Esophagus muscularis mucosa (tissue), 4 donors: ENCODE measurements at regions not wholly inside any gene's neighbourhood (a gene's known extent, or its start where the extent isn't known, plus 50 kb on each side); places are given as distances from the start of the nearest gene placed in this dataset.
"Not testable (repeated sequence)": the region's sequence is repeated elsewhere in the genome, so short reads cannot be mapped to it uniquely, and the experiment has no call there.

Experiments
- DNase-seq: peaks from one replicate; pipeline ENCODE4 v3.0.0-alpha.2; 2017; ENCODE audit errors: extremely low spot score
- H3K27ac ChIP-seq, 4 donors: fragments of 200-600 bp; sonication (generic); replicated peaks in 1 of 4; 1 replicate in 3 of 4; 2 replicates in 1 of 4; pipeline ENCODE4 v1.5.1; 2016 to 2019; ENCODE audit warnings: mild to moderate bottlenecking in 1 of 4
- H3K27me3 ChIP-seq, 4 donors: fragments of 200-600 bp; sonication (generic); one replicate each; pipeline versions ENCODE4 v1.5.1 to v1.6.0; 2016 to 2019
- H3K36me3 ChIP-seq, 4 donors: fragments of 200-600 bp; sonication (generic); one replicate each; pipeline ENCODE4 v1.5.1; 2016 to 2019
- H3K4me1 ChIP-seq, 4 donors: fragments of 200-600 bp; sonication (generic); one replicate each; pipeline ENCODE4 v1.5.1; 2016 to 2019
- H3K4me3 ChIP-seq, 4 donors: fragments of 200-600 bp; sonication (generic); 1 replicate in 2 of 4; 2 replicates in 2 of 4; pipeline ENCODE4 v1.5.1; 2016 to 2019; ENCODE audit warnings: mild to moderate bottlenecking in 4 of 4, moderate library complexity in 1 of 4
- H3K9me3 ChIP-seq, 4 donors: fragments of 200-600 bp; sonication (generic); 1 replicate in 3 of 4; 2 replicates in 1 of 4; pipeline ENCODE4 v1.5.1; 2016 to 2019
- CTCF ChIP-seq, 3 experiments: fragments of 200-600 bp in 2 of 3; fragments of 450-650 bp in 1 of 3; sonication (generic) in 2 of 3; IDR thresholded peaks; one replicate each; pipeline ENCODE4 v1.5.1; 2017 to 2019; ENCODE audit warnings: antibody characterized with exemption in 3 of 3, mild to moderate bottlenecking in 2 of 3, moderate library complexity in 1 of 3
- EP300 ChIP-seq: sonication (generic); formaldehyde crosslinking; IDR thresholded peaks from one replicate; pipeline ENCODE4 v1.6.1; 2017; ENCODE audit warnings: antibody characterized with exemption
- POLR2A ChIP-seq: fragments of 450-650 bp; IDR thresholded peaks from one replicate; pipeline ENCODE4 v1.6.1; 2017; ENCODE audit warnings: antibody characterized with exemption, moderate library complexity, mild to moderate bottlenecking, low read depth
- POLR2AphosphoS5 ChIP-seq, 2 donors: sonication (generic); formaldehyde crosslinking; IDR thresholded peaks; one replicate each; pipeline ENCODE4 v1.6.1; 2017; ENCODE audit warnings: antibody characterized with exemption in 2 of 2
- WGBS: methylation state at CpG from one replicate; pipeline ENCODE4 v1.1.5; 2018; 5-methylcytosine and 5-hydroxymethylcytosine counted together
- intact Hi-C: fragments of 100-400 bp; cut with DNase I; formaldehyde crosslinking; loops from one replicate; pipeline ENCODE4 v1.15.1; 2023

DNA sequence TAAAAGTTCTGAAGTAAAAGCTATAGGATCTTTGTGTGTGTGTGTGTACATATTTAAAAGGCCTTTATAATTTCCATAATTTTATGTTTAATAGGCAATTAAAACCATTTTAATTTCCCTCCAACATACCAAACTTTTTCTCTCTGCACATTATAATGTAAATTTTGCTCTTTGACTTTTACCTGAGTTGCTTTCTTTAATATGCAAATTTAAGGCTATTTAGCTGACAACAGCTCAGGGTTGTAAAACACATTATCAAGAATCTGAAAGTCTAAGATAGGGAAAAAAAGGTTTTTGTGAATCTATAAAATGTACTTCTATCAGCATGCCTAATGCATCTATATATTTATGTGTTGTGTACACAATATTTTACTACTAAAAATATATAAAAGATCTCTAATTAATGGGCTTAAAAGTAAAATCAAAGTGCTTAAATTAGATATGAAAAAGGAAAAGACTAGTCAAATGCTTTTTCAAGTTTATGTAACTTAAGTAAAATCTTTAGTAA, 239.6 kb upstream of the RAI14 start:
- TF ChIP-seq CTCF (IDR thresholded peaks at IDR 0.05) (no peak), EP300 (no peak), POLR2AphosphoS5 (IDR thresholded peaks at IDR 0.05) (no peak), POLR2A (no peak)
- Histone ChIP-seq H3K9me3 (no peaks in the 10 kb centered on the region), H3K27ac (no peak overlapping the region)

GRCh38 chr5:34420191-34420590, 235.9 kb upstream of the RAI14 start:
- H3K4me1 ChIP-seq, intact Hi-C loops, H3K4me3 ChIP-seq, H3K27me3 ChIP-seq, H3K36me3 ChIP-seq, DNase-seq, H3K27ac ChIP-seq, H3K9me3 ChIP-seq: not testable (repeated sequence)
- 51% methylated on average over 2 of the region's 2 CpGs for WGBS

More for the DNA sequence above, 239.6 kb upstream of the RAI14 start:
- Histone ChIP-seq H3K4me1 (no peaks in the 10 kb centered on the region), H3K4me3 (no peak overlapping the region), H3K27me3 (no peaks in the 10 kb centered on the region), H3K36me3 (no peaks in the 10 kb centered on the region)
- DNase-seq, result no peak
- intact Hi-C loops, result no loop called here

DNA sequence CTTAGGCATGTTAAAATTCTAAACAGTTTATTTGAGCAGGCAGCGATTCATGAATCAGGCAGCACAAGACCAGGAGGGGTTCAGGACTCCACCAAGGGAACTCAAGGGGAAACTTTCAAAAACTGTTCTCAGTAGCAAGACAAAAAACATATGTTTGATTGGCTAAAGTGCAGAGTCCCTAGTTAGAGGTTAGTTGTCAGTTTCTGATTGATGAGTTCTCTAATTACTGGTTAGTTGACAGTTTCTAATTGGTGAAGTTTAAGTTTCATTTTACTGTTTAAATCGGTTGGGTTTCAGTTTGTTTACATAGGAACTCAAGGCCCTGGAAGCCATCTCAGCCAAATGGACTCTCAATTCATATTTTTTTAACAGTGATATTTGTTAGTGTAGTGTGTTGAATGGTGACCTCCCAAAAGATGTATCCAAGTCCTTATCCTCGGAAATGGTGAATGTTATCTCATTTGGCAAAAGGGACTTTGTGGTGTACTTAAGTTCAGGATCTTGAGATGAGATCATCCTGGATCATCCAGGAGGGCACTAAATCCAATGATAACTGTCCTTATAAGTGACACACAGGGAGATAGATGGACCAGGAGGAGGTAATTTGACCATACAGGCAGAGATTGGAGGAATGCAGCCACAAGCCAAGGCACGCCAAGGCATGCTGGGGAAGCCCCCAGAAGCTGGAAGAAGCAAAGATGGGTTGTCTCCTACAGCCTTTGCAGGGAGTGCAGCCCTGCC, 219.2 kb upstream of the RAI14 start:
- no peaks in the 10 kb centered on the region for H3K4me1 ChIP-seq
- DNase-seq, result no peak
- TF ChIP-seq POLR2A, result no peak
- no peak for TF ChIP-seq EP300
- TF ChIP-seq CTCF (IDR thresholded peaks at IDR 0.05), result no peak
- no peak for TF ChIP-seq POLR2AphosphoS5 (IDR thresholded peaks at IDR 0.05)
- H3K27ac ChIP-seq, result no peak overlapping the region
- H3K27me3 ChIP-seq, result no peaks in the 10 kb centered on the region
- intact Hi-C loops, result no loop called here
- peaks cover 0 to 3% (median 0%) of the 10 kb centered on the region in 4 donors for H3K9me3 ChIP-seq
- no peak overlapping the region for H3K4me3 ChIP-seq
- 42% methylated on average over 4 of the region's 4 CpGs for WGBS
- no peaks in the 10 kb centered on the region for H3K36me3 ChIP-seq

DNA sequence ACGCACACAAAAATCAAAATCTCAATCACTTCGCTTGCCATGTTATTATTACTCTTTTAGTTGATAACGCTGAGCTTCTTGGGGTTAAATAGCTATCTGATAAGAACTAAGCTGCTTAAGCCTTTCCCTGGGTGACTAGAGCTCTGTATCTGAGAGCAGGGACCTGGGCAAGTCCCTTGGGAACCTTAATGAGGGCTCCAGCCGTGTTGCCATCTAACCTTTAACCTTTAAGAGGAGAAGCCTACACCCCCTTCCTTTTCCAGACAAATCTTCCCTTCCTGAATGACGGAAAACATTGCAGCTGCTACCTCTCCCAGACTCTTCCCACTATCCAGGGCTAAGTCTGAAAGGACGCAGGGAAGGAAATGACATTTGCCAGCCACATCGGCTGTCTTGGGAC, 216.5 kb upstream of the RAI14 start:
- no peak for DNase-seq
- no peak overlapping the region for H3K27ac ChIP-seq
- intact Hi-C loops, result no loop called here
- TF ChIP-seq CTCF (IDR thresholded peaks at IDR 0.05) (no peak), POLR2A (no peak), EP300 (no peak), POLR2AphosphoS5 (IDR thresholded peaks at IDR 0.05) (no peak)
- no peaks in the 10 kb centered on the region for H3K4me1 ChIP-seq
- no peak overlapping the region for H3K4me3 ChIP-seq
- H3K36me3 ChIP-seq, result no peaks in the 10 kb centered on the region
- H3K9me3 ChIP-seq, result peaks cover 0 to 3% (median 0%) of the 10 kb centered on the region in 4 donors
- H3K27me3 ChIP-seq, result no peaks in the 10 kb centered on the region
- WGBS, result 58% methylated on average over 7 of the region's 7 CpGs

GRCh38 chr5:34441767-34442166, 214.4 kb upstream of the RAI14 start:
- DNase-seq, H3K4me1 ChIP-seq, H3K9me3 ChIP-seq, H3K27me3 ChIP-seq, H3K4me3 ChIP-seq, H3K36me3 ChIP-seq, intact Hi-C loops, H3K27ac ChIP-seq: not testable (repeated sequence)
- WGBS, result 73% methylated on average over 1 of the region's 1 CpG

DNA sequence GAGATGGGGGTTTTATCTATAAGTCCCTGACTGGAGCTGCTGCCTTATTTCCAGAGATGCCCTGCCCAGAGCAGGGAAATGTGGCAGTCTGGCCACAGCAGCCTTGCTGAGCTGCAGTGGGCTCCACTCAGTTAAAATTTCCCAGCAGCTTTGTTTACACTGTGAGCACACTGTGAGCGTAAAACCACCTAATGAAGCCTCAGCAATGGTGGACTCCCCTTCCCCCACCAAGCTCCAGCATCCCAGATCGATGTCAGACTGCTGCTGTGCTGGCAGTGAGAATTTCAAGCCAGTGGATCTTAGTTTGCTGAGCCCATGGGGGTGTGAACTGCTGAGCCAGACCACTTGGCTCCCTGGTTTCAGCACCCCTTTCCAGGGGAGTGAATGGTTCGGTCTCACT, 208.7 kb upstream of the RAI14 start:
- Histone ChIP-seq H3K27ac (no peak overlapping the region), H3K4me1 (no peaks in the 10 kb centered on the region), H3K27me3 (no peaks in the 10 kb centered on the region), H3K36me3 (no peaks in the 10 kb centered on the region), H3K4me3 (no peak overlapping the region), H3K9me3 (no peaks in the 10 kb centered on the region)
- no peak for DNase-seq
- no peak for TF ChIP-seq POLR2A
- TF ChIP-seq POLR2AphosphoS5 (IDR thresholded peaks at IDR 0.05), result no peak
- TF ChIP-seq EP300, result no peak
- no peak for TF ChIP-seq CTCF (IDR thresholded peaks at IDR 0.05)
- 19% methylated on average over 2 of the region's 3 CpGs for WGBS
- intact Hi-C loops, result no loop called here
